HCEC 1CT (cell line): ENCODE measurements at regions not wholly inside any gene's neighbourhood (a gene's known extent, or its start where the extent isn't known, plus 50 kb on each side); places are given as distances from the start of the nearest gene placed in this dataset.
A peak's percentile ranks its signal among the peaks of the same experiment; 100 is the strongest.

ENCODE experiments used
- DNase-seq: peaks from one replicate; pipeline ENCODE4 v3.0.0-alpha.2; 2017

GRCh38 chr21:16074950-16075489 lies 345.2 kb downstream of the USP25 start:
- DNase-seq: no peak

- DNase-seq: no peak
Observed at GRCh38 chr21:16075649-16076282, 346.0 kb downstream of the USP25 start.

- DNase-seq: no peak
Observed at GRCh38 chr21:16076465-16076864, 346.7 kb downstream of the USP25 start.

- no peak for DNase-seq
Observed at GRCh38 chr21:16078382-16078781, 348.6 kb downstream of the USP25 start.

GRCh38 chr21:16079830-16080229 lies 350.0 kb downstream of the USP25 start:
- DNase-seq: peak; percentile 82

- no peak for DNase-seq
Observed at GRCh38 chr21:16081304-16081703, 351.5 kb downstream of the USP25 start.

- DNase-seq: peak; percentile 50
Observed at GRCh38 chr21:16082038-16082816, 352.4 kb downstream of the USP25 start.

GRCh38 chr21:16084776-16085364 lies 355.1 kb downstream of the USP25 start:
- DNase-seq: no peak

- no peak for DNase-seq
Observed at GRCh38 chr21:16085421-16085820, 355.6 kb downstream of the USP25 start.

- no peak for DNase-seq
Observed at GRCh38 chr21:16086121-16086520, 356.3 kb downstream of the USP25 start.

GRCh38 chr21:16086936-16087335 lies 357.2 kb downstream of the USP25 start:
- no peak for DNase-seq

GRCh38 chr21:16087523-16087922 lies 357.7 kb downstream of the USP25 start:
- no peak for DNase-seq

- DNase-seq: no peak
Observed at GRCh38 chr21:16088056-16088455, 358.3 kb downstream of the USP25 start.

GRCh38 chr21:16095005-16095404 lies 365.2 kb downstream of the USP25 start:
- DNase-seq: no peak

- DNase-seq: no peak
Observed at GRCh38 chr21:16096988-16097387, 367.2 kb downstream of the USP25 start.

- no peak for DNase-seq
Observed at GRCh38 chr21:16102113-16102512, 372.3 kb downstream of the USP25 start.

GRCh38 chr21:16108561-16109075 lies 378.8 kb downstream of the USP25 start:
- no peak for DNase-seq

GRCh38 chr21:16113052-16113715 lies 383.4 kb downstream of the USP25 start:
- DNase-seq: peak; percentile 76

GRCh38 chr21:16115461-16115860 lies 385.7 kb downstream of the USP25 start:
- DNase-seq: no peak

GRCh38 chr21:16116069-16116468 lies 386.3 kb downstream of the USP25 start:
- no peak for DNase-seq

GRCh38 chr21:16116798-16117197 lies 387.0 kb downstream of the USP25 start:
- DNase-seq: peak; percentile 95

GRCh38 chr21:16117331-16117730 lies 387.5 kb downstream of the USP25 start:
- DNase-seq: peak; percentile 18
